WTC11 (cell line): ENCODE measurements at regions not wholly inside any gene's neighbourhood (a gene's known extent, or its start where the extent isn't known, plus 50 kb on each side); places are given as distances from the start of the nearest gene placed in this dataset.

Experiments
- CREB1 ChIP-seq: sonication (generic); formaldehyde crosslinking; IDR thresholded peaks from 2 replicates; pipeline ENCODE4 v1.8.0; 2023; ENCODE audit warnings: mild to moderate bottlenecking, missing genetic modification reagents
- CTCF ChIP-seq: fragments of 200-600 bp; IDR thresholded peaks from 2 replicates; pipeline ENCODE4 v1.8.0; 2022; ENCODE audit warnings: antibody characterized with exemption
- ETV6 ChIP-seq: sonication (generic); formaldehyde crosslinking; IDR thresholded peaks from 2 replicates; pipeline ENCODE4 v1.8.1; 2022; ENCODE audit warnings: mild to moderate bottlenecking, missing genetic modification reagents
- NFYB ChIP-seq: sonication (generic); formaldehyde crosslinking; conservative IDR thresholded peaks from 2 replicates; pipeline ENCODE4 v1.8.0; 2022; ENCODE audit warnings: low read depth, missing genetic modification reagents
- TP53 ChIP-seq: sonication (generic); formaldehyde crosslinking; IDR thresholded peaks from 2 replicates; pipeline ENCODE4 v1.8.1; 2023; ENCODE audit warnings: mild to moderate bottlenecking, missing genetic modification reagents
- TF ChIP-seq, protein P1 (sequence below): sonication (generic); formaldehyde crosslinking; IDR thresholded peaks from 2 replicates; pipeline ENCODE4 v1.8.0; 2022; ENCODE audit warnings: mild to moderate bottlenecking, missing genetic modification reagents
- TF ChIP-seq, protein P2 (sequence below): sonication (generic); formaldehyde crosslinking; IDR thresholded peaks from 2 replicates; pipeline ENCODE4 v1.8.0; 2023; ENCODE audit warnings: mild to moderate bottlenecking, missing genetic modification reagents

- TF ChIP-seq CTCF, result no peak
- no peak for TF ChIP-seq CREB1 (CRISPR knock-in tag)
- TF ChIP-seq, protein P1, sequence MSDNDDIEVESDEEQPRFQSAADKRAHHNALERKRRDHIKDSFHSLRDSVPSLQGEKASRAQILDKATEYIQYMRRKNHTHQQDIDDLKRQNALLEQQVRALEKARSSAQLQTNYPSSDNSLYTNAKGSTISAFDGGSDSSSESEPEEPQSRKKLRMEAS (CRISPR knock-in tag), result no peak
- no peak for TF ChIP-seq NFYB (CRISPR knock-in tag)
- TF ChIP-seq ETV6 (CRISPR knock-in tag), result no peak
- TF ChIP-seq, protein P2, sequence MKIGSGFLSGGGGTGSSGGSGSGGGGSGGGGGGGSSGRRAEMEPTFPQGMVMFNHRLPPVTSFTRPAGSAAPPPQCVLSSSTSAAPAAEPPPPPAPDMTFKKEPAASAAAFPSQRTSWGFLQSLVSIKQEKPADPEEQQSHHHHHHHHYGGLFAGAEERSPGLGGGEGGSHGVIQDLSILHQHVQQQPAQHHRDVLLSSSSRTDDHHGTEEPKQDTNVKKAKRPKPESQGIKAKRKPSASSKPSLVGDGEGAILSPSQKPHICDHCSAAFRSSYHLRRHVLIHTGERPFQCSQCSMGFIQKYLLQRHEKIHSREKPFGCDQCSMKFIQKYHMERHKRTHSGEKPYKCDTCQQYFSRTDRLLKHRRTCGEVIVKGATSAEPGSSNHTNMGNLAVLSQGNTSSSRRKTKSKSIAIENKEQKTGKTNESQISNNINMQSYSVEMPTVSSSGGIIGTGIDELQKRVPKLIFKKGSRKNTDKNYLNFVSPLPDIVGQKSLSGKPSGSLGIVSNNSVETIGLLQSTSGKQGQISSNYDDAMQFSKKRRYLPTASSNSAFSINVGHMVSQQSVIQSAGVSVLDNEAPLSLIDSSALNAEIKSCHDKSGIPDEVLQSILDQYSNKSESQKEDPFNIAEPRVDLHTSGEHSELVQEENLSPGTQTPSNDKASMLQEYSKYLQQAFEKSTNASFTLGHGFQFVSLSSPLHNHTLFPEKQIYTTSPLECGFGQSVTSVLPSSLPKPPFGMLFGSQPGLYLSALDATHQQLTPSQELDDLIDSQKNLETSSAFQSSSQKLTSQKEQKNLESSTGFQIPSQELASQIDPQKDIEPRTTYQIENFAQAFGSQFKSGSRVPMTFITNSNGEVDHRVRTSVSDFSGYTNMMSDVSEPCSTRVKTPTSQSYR (CRISPR knock-in tag), result no peak
- TF ChIP-seq TP53 (CRISPR knock-in tag), result no peak
Measured at GRCh38 chr3:106290304-106290997, 421.6 kb upstream of the CBLB start.
